PFSK-1 (cell line): ENCODE measurements at regions not wholly inside any gene's neighbourhood (a gene's known extent, or its start where the extent isn't known, plus 50 kb on each side); places are given as distances from the start of the nearest gene placed in this dataset.

Experiments used
- FOXP2 ChIP-seq: optimal IDR thresholded peaks from 2 replicates; pipeline ENCODE3; 2011; ENCODE audit warnings: borderline replicate concordance, control low read depth, inconsistent platforms; ENCODE audit not compliant: insufficient read depth; ENCODE audit errors: extremely low read length, extremely low read depth
- POLR2AphosphoS5 ChIP-seq: IDR thresholded peaks from 2 replicates; pipeline ENCODE4 v1.6.1; 2012; ENCODE audit warnings: low read depth, mild to moderate bottlenecking, control low read depth, low read length, moderate library complexity
- REST ChIP-seq, 2 experiments: IDR thresholded peaks; 2 replicates each; pipeline versions ENCODE4 v1.6.1 to v1.8.0; 2011 to 2012; ENCODE audit warnings: low read depth in 2 of 2, low read length in 2 of 2, control low read depth in 1 of 2, inconsistent platforms in 1 of 2, mild to moderate bottlenecking in 1 of 2, moderate library complexity in 1 of 2; ENCODE audit not compliant: insufficient read depth in 1 of 2
- SIN3A ChIP-seq: IDR thresholded peaks from 2 replicates; pipeline ENCODE4 v1.6.1; 2012; ENCODE audit warnings: mild to moderate bottlenecking, low read length, moderate library complexity, borderline replicate concordance; ENCODE audit not compliant: insufficient read depth
- TAF1 ChIP-seq: IDR thresholded peaks from 2 replicates; pipeline ENCODE4 v1.6.1; 2012; ENCODE audit warnings: low read length, control low read depth, borderline replicate concordance; ENCODE audit not compliant: insufficient read depth

DNA sequence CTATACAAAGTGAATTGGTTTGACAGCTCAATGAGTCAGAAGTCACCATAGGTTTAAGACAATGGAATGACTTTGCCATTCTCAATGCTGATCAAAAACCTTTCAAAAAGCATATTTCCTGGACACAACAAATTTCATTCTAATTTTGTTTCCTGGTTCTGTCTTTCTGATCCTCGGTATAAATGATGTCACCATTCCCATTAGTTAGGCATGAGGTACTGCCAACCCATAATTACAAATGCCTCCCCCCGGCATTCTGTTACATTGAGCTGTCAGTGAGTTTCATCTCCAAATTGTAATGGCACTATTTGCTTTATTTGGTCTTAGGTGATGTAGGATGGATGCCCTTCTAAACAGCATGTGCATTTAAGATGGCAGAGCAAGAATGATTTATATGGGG is 81.7 kb upstream of the NFE2L3 start:
- TF ChIP-seq POLR2AphosphoS5 (no peak), SIN3A (no peak), FOXP2 (no peak), TAF1 (no peak), REST (IDR thresholded peaks at IDR 0.05; ENCODE audit: insufficient read depth in 1 of 2, low read depth in 2 of 2, low read length in 2 of 2) (no peak)

- TF ChIP-seq SIN3A (no peak), TAF1 (no peak), REST (IDR thresholded peaks at IDR 0.05; ENCODE audit: insufficient read depth in 1 of 2, low read depth in 2 of 2, low read length in 2 of 2) (no peak), POLR2AphosphoS5 (no peak), FOXP2 (no peak)
Measured at GRCh38 chr7:26071622-26072456, 80.2 kb upstream of the NFE2L3 start.

DNA sequence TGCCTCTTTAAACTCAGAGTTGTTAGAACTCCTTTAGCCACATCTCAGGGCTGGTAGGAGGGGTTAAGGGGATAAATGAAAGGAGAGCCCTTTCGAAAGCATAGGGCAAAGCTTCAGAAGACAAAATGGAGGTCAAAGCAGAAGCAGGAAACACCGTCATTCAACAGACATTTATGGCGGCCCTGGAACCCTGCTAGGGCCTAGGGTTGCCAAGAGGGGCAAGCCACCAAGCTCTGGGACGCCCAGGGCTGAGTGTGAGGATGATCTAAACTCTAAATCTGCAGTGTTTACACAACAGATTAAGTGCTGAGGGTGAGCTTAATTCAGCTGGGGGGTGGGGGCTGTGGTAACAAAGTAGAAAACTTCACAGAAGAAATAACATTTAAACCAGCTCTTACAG is 79.0 kb upstream of the NFE2L3 start:
- TF ChIP-seq TAF1, result no peak
- no peak for TF ChIP-seq POLR2AphosphoS5
- no peak for TF ChIP-seq SIN3A
- no peak for TF ChIP-seq FOXP2
- TF ChIP-seq REST (IDR thresholded peaks at IDR 0.05; ENCODE audit: insufficient read depth in 1 of 2, low read depth in 2 of 2, low read length in 2 of 2), result no peak

DNA sequence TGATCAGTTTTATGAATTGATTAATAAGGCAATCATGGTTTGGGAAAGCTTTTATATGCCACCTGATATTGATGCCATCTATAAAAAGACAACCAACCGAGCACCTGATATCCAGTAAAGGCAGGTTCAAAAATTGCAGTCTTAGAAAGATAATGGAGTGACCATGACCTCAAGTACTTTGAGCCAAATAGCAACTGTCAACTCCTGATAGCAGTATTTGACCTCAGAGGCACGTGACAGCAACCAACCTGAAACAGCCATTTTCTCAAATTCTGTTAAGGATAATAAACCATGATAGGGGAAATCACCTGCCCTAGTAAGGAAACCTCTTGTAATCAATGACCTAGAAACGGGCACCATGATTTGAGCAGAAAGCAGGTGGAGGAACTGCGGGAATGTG is 77.1 kb upstream of the NFE2L3 start:
- TF ChIP-seq FOXP2, result no peak
- no peak for TF ChIP-seq REST (IDR thresholded peaks at IDR 0.05; ENCODE audit: insufficient read depth in 1 of 2, low read depth in 2 of 2, low read length in 2 of 2)
- TF ChIP-seq TAF1, result no peak
- TF ChIP-seq SIN3A, result no peak
- no peak for TF ChIP-seq POLR2AphosphoS5
